T-cell (primary cell): ENCODE measurements at regions not wholly inside any gene's neighbourhood (a gene's known extent, or its start where the extent isn't known, plus 50 kb on each side); places are given as distances from the start of the nearest gene placed in this dataset.

Source experiments
- ATAC-seq, 4 experiments: fragments of 200-7000 bp in 3 of 4; fragments of 150-1000 bp in 1 of 4; cut with Tn5 transposase; replicated peaks in 1 of 4; 1 replicate in 3 of 4; 2 replicates in 1 of 4; pipeline ENCODE4 v1.10.0; 2021; ENCODE audit warnings: moderate library complexity in 3 of 4, mild to moderate bottlenecking in 2 of 4, moderate number of reproducible peaks in 1 of 4
- CTCF ChIA-PET, 2 donors: fragments of 300-600 bp; sonication (Branson Sonifier 250); formaldehyde crosslinking; loops; one replicate each; lab custom pipeline; 2022; ENCODE audit warnings: antibody characterized with exemption in 2 of 2; lab: Charles Lee
- POLR2A ChIA-PET, 2 donors: fragments of 300-600 bp; sonication (Branson Sonifier 250); formaldehyde crosslinking; loops; one replicate each; lab custom pipeline; 2022; ENCODE audit warnings: antibody characterized with exemption in 2 of 2; lab: Charles Lee
- DNase-seq, 35 experiments: peaks; one replicate each; pipeline versions ENCODE4 v3.0.0 to v3.0.0-alpha.2; 2013 to 2023
- H3K27ac ChIP-seq: one replicate; pipeline ENCODE4 v1.5.1; 2013; ENCODE audit warnings: low read length
- H3K27me3 ChIP-seq, 2 experiments: replicated peaks in 1 of 2; 1 replicate in 1 of 2; 2 replicates in 1 of 2; pipeline versions ENCODE4 v1.6.1 to v1.7.0; 2013; ENCODE audit warnings: low read length in 1 of 2, mixed read lengths in 1 of 2; ENCODE audit not compliant: control insufficient read depth in 2 of 2, insufficient read depth in 2 of 2; ENCODE audit errors: extremely low read depth in 1 of 2
- H3K36me3 ChIP-seq, 2 donors: 1 replicate in 1 of 2; 2 replicates in 1 of 2; pipeline versions ENCODE4 v1.6.1 to v1.7.0; 2013; ENCODE audit warnings: low read length in 1 of 2; ENCODE audit not compliant: control insufficient read depth in 2 of 2, insufficient read depth in 1 of 2; ENCODE audit errors: extremely low read depth in 1 of 2
- H3K4me1 ChIP-seq, 2 experiments: 1 replicate in 1 of 2; 2 replicates in 1 of 2; pipeline versions ENCODE4 v1.6.1 to v1.7.0; 2013; ENCODE audit warnings: low read length in 2 of 2, mixed read lengths in 1 of 2; ENCODE audit not compliant: insufficient read depth in 2 of 2, control insufficient read depth in 1 of 2; ENCODE audit errors: extremely low read depth in 1 of 2
- H3K4me3 ChIP-seq, 2 donors: 1 replicate in 1 of 2; 2 replicates in 1 of 2; pipeline versions ENCODE4 v1.5.1 to v1.7.0; 2013; ENCODE audit warnings: mild to moderate bottlenecking in 2 of 2, low read length in 1 of 2, moderate library complexity in 1 of 2; ENCODE audit not compliant: control insufficient read depth in 1 of 2; ENCODE audit errors: extremely low read depth in 1 of 2
- H3K9me3 ChIP-seq: 2 replicates; pipeline ENCODE4 v1.7.0; 2013
- H3K27ac Mint-ChIP-seq, 2 donors: one replicate each; pipeline ENCODE4 v1.8.0; 2020 to 2021; ENCODE audit warnings: mild to moderate bottlenecking in 2 of 2, mixed read lengths in 2 of 2
- H3K27me3 Mint-ChIP-seq, 2 donors: one replicate each; pipeline ENCODE4 v1.8.0; 2021 to 2022; ENCODE audit warnings: mixed read lengths in 2 of 2
- H3K36me3 Mint-ChIP-seq: one replicate; pipeline ENCODE4 v1.8.0; 2021; ENCODE audit warnings: mixed read lengths
- H3K4me1 Mint-ChIP-seq, 3 donors: one replicate each; pipeline ENCODE4 v1.8.0; 2020 to 2022; ENCODE audit warnings: mixed read lengths in 3 of 3, mild to moderate bottlenecking in 1 of 3
- H3K4me3 Mint-ChIP-seq, 3 donors: one replicate each; pipeline ENCODE4 v1.8.0; 2020 to 2022; ENCODE audit warnings: mild to moderate bottlenecking in 3 of 3, mixed read lengths in 3 of 3, moderate library complexity in 3 of 3
- H3K9me3 Mint-ChIP-seq, 3 donors: one replicate each; pipeline ENCODE4 v1.8.0; 2020 to 2022; ENCODE audit warnings: mixed read lengths in 3 of 3
- WGBS: methylation state at CpG from one replicate; pipeline ENCODE4 v1.1.5; 2013; ENCODE audit warnings: missing lambda C conversion rate; ENCODE audit not compliant: insufficient coverage; 5-methylcytosine and 5-hydroxymethylcytosine counted together

- H3K27me3 ChIP-seq = no peaks in the 10 kb centered on the region
- no peak for ATAC-seq
- no peaks in the 10 kb centered on the region for H3K36me3 ChIP-seq
- no peaks in the 10 kb centered on the region for H3K4me1 ChIP-seq
- no peak for DNase-seq
- no peak overlapping the region for H3K4me3 ChIP-seq
- H3K36me3 Mint-ChIP-seq = no peaks in the 10 kb centered on the region
- no peaks in the 10 kb centered on the region for H3K4me1 Mint-ChIP-seq
- no CpG with 5 or more reads among the region's 1 CpG for WGBS
- ChIA-PET CTCF (no interaction called here), POLR2A (no interaction called here)
- no peaks in the 10 kb centered on the region for H3K9me3 ChIP-seq
- no peak overlapping the region for H3K4me3 Mint-ChIP-seq
- no peak overlapping the region for H3K27ac Mint-ChIP-seq
- peaks cover 0 to 3% (median 0%) of the 10 kb centered on the region in 3 donors for H3K9me3 Mint-ChIP-seq
- no peak overlapping the region for H3K27ac ChIP-seq
- no peaks in the 10 kb centered on the region for H3K27me3 Mint-ChIP-seq
Observed at GRCh38 chr2:146579147-146579930, 1265.5 kb upstream of the ACVR2A start.

GRCh38 chr2:146576339-146577111 is 1268.3 kb upstream of the ACVR2A start:
- WGBS = no CpG with 5 or more reads among the region's 8 CpGs
- Mint-ChIP-seq H3K4me3 (no peak overlapping the region), H3K9me3 (peaks cover 0 to 3% (median 0%) of the 10 kb centered on the region in 3 donors), H3K27me3 (no peaks in the 10 kb centered on the region), H3K4me1 (no peaks in the 10 kb centered on the region), H3K36me3 (no peaks in the 10 kb centered on the region), H3K27ac (no peak overlapping the region)
- Histone ChIP-seq H3K27ac (no peak overlapping the region), H3K4me3 (no peak overlapping the region), H3K27me3 (no peaks in the 10 kb centered on the region), H3K4me1 (no peaks in the 10 kb centered on the region), H3K9me3 (no peaks in the 10 kb centered on the region), H3K36me3 (no peaks in the 10 kb centered on the region)
- ChIA-PET CTCF (no interaction called here), POLR2A (interaction anchor here in 1 of 2 donors (0.7 kb wide), 1 partner anchor 414 kb away, joined by 4 read pairs; no protein-coding TSS in a partner anchor)
- ATAC-seq = no peak
- no peak for DNase-seq

- Histone ChIP-seq H3K27me3 (no peaks in the 10 kb centered on the region), H3K4me3 (no peak overlapping the region), H3K4me1 (no peaks in the 10 kb centered on the region), H3K9me3 (no peaks in the 10 kb centered on the region), H3K36me3 (no peaks in the 10 kb centered on the region), H3K27ac (no peak overlapping the region)
- no peaks in the 10 kb centered on the region for H3K36me3 Mint-ChIP-seq
- WGBS = 100% methylated on average over 1 of the region's 1 CpG
- no peak for ATAC-seq
- no peaks in the 10 kb centered on the region for H3K27me3 Mint-ChIP-seq
- ChIA-PET CTCF (no interaction called here), POLR2A (no interaction called here)
- H3K27ac Mint-ChIP-seq = no peak overlapping the region
- no peak for DNase-seq
- no peaks in the 10 kb centered on the region for H3K9me3 Mint-ChIP-seq
- no peak overlapping the region for H3K4me3 Mint-ChIP-seq
- no peaks in the 10 kb centered on the region for H3K4me1 Mint-ChIP-seq
Observed at GRCh38 chr2:146572598-146572997, 1272.2 kb upstream of the ACVR2A start.

- ChIA-PET CTCF (no interaction called here), POLR2A (no interaction called here)
- H3K4me3 ChIP-seq = no peak overlapping the region
- no peak for ATAC-seq
- H3K36me3 Mint-ChIP-seq = no peaks in the 10 kb centered on the region
- no peaks in the 10 kb centered on the region for H3K36me3 ChIP-seq
- DNase-seq = no peak
- no peaks in the 10 kb centered on the region for H3K4me1 Mint-ChIP-seq
- peaks cover 0 to 2% (median 2%) of the 10 kb centered on the region in 3 donors for H3K9me3 Mint-ChIP-seq
- H3K27ac ChIP-seq = no peak overlapping the region
- H3K4me1 ChIP-seq = no peaks in the 10 kb centered on the region
- H3K27me3 Mint-ChIP-seq = no peaks in the 10 kb centered on the region
- H3K27me3 ChIP-seq = no peaks in the 10 kb centered on the region
- no CpG with 5 or more reads among the region's 1 CpG for WGBS
- H3K27ac Mint-ChIP-seq = no peak overlapping the region
- no peaks in the 10 kb centered on the region for H3K9me3 ChIP-seq
- H3K4me3 Mint-ChIP-seq = no peak overlapping the region
Observed at GRCh38 chr2:146561996-146562395, 1282.8 kb upstream of the ACVR2A start.

- DNase-seq = no peak
- no peak overlapping the region for H3K4me3 Mint-ChIP-seq
- no peaks in the 10 kb centered on the region for H3K4me1 Mint-ChIP-seq
- H3K36me3 ChIP-seq = no peaks in the 10 kb centered on the region
- H3K27ac ChIP-seq = no peak overlapping the region
- no peaks in the 10 kb centered on the region for H3K27me3 Mint-ChIP-seq
- WGBS = 80% methylated on average over 1 of the region's 6 CpGs
- H3K27ac Mint-ChIP-seq = no peak overlapping the region
- H3K9me3 ChIP-seq = no peaks in the 10 kb centered on the region
- H3K27me3 ChIP-seq = no peaks in the 10 kb centered on the region
- H3K4me3 ChIP-seq = no peak overlapping the region
- H3K4me1 ChIP-seq = no peaks in the 10 kb centered on the region
- no peak for ATAC-seq
- H3K9me3 Mint-ChIP-seq = peaks cover 2 to 4% (median 3%) of the 10 kb centered on the region in 3 donors
- ChIA-PET POLR2A (no interaction called here), CTCF (no interaction called here)
- no peaks in the 10 kb centered on the region for H3K36me3 Mint-ChIP-seq
Observed at GRCh38 chr2:146547236-146547635, 1297.6 kb upstream of the ACVR2A start.

GRCh38 chr2:146544701-146545100 is 1300.1 kb upstream of the ACVR2A start:
- Histone ChIP-seq H3K27ac (no peak overlapping the region), H3K4me1 (no peaks in the 10 kb centered on the region), H3K9me3 (no peaks in the 10 kb centered on the region), H3K36me3 (no peaks in the 10 kb centered on the region), H3K27me3 (no peaks in the 10 kb centered on the region), H3K4me3 (no peak overlapping the region)
- no peaks in the 10 kb centered on the region for H3K4me1 Mint-ChIP-seq
- ChIA-PET POLR2A (no interaction called here), CTCF (no interaction called here)
- H3K27me3 Mint-ChIP-seq = no peaks in the 10 kb centered on the region
- H3K4me3 Mint-ChIP-seq = no peak overlapping the region
- H3K36me3 Mint-ChIP-seq = no peaks in the 10 kb centered on the region
- H3K9me3 Mint-ChIP-seq = peaks cover 2 to 4% (median 3%) of the 10 kb centered on the region in 3 donors
- no peak for DNase-seq
- no peak for ATAC-seq
- no peak overlapping the region for H3K27ac Mint-ChIP-seq
- 39% methylated on average over 2 of the region's 5 CpGs for WGBS
